Ramos (cell line): ENCODE measurements at regions not wholly inside any gene's neighbourhood (a gene's known extent, or its start where the extent isn't known, plus 50 kb on each side); places are given as distances from the start of the nearest gene placed in this dataset.

Experiments used
- in situ Hi-C: fragments of 300-500 bp; cut with MboI; formaldehyde crosslinking; loops from one replicate; pipeline ENCODE4 v1.14.3; 2022; ENCODE audit warnings: low sequenced_read_pairs; ENCODE audit not compliant: unreplicated experiment

- in situ Hi-C loops, result no loop called here
Observed at GRCh38 chr1:115428256-115428655, 90.2 kb upstream of the NGF start.

- in situ Hi-C loops, result no loop called here
Observed at GRCh38 chr1:115426956-115427355, 88.9 kb upstream of the NGF start.

GRCh38 chr1:115426231-115426771 lies 88.3 kb upstream of the NGF start:
- in situ Hi-C loops, result no loop called here

- in situ Hi-C loops, result no loop called here
Observed at GRCh38 chr1:115425442-115425841, 87.4 kb upstream of the NGF start.

GRCh38 chr1:115423776-115424175 lies 85.7 kb upstream of the NGF start:
- in situ Hi-C loops, result no loop called here

- in situ Hi-C loops, result no loop called here
Observed at GRCh38 chr1:115419571-115419970, 81.5 kb upstream of the NGF start.

DNA sequence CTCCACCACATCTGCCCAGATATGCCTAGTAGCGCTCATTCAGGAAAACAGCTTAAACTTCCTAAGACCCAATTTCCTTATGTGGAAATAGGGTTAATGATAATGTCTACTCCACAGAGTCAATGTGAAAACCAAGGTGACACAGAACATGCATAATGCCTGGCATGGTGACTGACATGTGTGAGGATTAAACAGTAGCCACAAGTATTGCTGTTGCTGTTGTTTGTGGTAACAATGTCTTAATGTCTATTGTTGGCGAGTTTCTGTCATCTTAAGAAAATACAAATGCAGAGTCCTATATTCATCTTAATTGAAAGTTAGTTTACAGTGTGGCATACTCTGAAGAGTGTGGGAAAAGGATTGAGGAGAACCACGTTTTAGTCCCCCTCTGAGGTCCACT lies 75.6 kb upstream of the NGF start:
- in situ Hi-C loops, result no loop called here

DNA sequence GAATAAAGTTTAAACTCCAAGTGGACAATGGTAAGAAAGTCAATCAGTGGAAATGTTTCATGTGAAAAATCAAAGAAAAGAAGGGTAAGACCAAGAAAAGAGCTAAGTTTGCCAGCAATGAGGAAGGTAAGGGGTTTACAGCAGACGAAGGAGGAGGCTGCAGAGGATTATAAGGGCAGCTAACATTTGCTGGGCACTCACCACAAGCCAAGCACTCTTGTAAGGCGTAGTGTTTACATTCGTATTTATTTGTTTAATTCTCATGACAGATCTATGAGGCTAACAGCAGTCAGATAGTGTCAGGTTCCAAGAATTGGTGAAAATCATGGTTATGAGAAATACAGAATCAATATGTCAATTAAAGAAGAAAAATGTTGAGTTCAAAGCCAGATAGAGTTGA lies 75.2 kb upstream of the NGF start:
- in situ Hi-C loops, result no loop called here

DNA sequence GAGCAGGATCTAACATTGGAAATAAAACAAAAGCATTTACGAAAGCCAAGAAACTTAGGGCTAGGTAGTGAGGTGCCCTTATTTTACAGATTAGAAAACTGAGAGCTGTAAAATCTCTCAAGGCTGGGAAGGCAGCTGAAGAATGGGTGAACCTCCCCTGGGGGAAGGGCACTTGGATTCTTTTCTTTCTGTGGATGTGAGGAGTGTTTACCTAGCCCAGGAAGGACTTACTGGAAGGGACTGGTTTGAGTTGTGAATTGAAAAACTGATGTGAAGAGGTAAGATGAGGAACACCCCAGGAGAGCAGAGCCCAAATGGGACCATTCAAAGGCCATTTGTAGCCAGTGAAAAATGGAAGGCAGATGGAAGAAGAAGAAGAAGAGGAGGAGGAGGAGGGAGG lies 74.7 kb upstream of the NGF start:
- in situ Hi-C loops, result no loop called here

DNA sequence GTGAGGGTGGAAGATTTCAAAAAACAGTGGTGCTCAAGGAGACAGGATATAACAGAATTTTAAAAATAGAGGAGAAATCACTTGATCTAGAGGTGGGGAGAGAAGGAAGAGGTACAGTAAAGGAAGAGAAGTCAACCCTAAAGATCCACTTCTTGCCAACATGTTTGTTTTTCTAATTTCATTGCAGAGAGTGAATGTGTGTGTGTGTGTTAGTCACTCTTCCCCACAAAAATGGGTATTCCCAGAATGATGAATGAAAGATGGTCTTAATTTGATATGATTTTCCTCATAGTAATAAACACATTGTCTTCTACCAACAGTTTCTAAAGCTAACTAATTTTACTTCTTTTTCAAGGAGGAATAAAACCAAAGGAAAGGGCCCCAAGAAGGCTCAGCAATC lies 74.2 kb upstream of the NGF start:
- in situ Hi-C loops, result no loop called here

- in situ Hi-C loops, result no loop called here
Observed at GRCh38 chr1:115411371-115412063, 73.5 kb upstream of the NGF start.

DNA sequence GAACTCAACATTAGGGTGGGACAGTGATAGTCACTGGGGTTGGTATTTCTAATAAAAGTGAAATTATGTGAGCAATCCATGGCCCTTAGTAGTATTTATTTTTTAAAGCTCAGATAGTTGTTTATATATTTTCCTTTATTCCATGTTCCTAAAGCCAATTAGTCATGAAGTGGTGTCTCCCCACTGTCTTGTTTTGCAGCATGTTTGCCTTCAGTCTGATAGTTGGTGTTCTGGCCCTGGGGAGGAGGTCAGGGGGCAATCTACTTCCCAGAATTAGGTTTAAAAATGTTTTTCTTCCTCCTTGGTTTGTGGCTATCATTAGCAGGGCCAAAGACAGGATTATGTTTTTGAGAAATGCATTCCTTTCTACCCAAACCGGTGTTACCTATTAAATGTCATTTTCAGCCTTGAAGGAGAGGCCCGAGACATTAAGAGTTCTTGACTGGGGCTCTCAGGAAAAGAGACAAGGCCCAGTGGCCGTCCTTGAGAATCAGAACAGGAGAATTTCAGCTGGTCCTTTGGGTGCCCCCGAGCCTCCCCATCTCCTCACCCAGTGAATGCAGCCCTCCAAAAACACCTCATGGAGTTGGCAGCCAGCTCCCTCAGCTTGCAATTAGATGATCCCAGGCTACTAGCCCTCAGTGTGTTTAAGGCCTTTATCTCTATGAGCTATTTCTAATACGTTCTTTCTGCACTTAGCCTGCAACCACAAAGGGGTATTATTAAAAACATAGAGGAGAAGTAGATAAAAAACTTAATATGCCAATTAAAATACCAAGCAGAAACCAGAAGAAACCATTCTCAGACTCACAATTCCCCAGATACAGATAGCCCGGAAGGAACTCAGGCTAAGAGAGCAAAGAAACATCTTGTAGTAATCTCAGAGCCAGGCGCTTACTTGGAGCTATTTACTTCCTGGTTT lies 71.3 kb upstream of the NGF start:
- in situ Hi-C loops, result no loop called here

DNA sequence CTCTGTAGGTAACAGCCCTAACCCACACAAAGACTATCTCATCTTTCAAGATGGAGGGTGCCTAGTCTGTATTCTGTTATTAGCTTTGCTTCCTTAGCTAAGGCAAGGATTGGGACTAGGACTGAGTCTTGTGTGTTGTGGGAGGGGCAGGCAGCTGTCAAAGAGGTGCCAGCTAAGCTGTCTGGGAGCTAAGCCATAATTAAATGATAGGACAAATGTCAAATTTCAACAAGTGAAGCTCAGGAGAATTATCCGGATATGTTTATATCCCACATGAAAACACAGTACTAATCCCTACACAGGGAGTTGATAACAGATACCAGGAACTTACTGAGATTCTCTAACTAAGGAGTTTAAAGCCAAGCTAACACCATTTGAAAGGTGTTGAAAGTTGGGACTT lies 70.5 kb upstream of the NGF start:
- in situ Hi-C loops, result no loop called here

DNA sequence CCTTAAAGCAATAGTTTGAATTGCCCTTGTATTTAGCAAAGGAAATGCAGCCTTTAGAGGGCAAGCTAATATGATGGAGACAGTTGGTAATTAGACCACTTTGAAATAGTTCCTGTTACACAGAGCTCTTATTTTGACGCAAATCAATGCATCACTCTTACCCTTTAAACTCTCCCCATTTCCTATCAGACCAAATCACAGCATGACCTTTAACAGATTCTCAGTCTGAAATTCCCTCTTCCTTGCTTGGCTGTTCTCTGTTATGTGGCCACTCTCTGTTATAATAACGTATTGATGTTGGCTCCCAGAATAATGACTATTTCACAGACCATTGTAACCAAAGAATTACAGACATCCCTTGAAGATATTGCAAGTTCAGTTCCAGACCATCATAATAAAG lies 66.9 kb upstream of the NGF start:
- in situ Hi-C loops, result no loop called here

GRCh38 chr1:115402753-115403184 lies 64.7 kb upstream of the NGF start:
- in situ Hi-C loops, result no loop called here

- in situ Hi-C loops, result no loop called here
Observed at GRCh38 chr1:115401676-115402075, 63.6 kb upstream of the NGF start.

GRCh38 chr1:115400891-115401290 lies 62.8 kb upstream of the NGF start:
- in situ Hi-C loops, result no loop called here

DNA sequence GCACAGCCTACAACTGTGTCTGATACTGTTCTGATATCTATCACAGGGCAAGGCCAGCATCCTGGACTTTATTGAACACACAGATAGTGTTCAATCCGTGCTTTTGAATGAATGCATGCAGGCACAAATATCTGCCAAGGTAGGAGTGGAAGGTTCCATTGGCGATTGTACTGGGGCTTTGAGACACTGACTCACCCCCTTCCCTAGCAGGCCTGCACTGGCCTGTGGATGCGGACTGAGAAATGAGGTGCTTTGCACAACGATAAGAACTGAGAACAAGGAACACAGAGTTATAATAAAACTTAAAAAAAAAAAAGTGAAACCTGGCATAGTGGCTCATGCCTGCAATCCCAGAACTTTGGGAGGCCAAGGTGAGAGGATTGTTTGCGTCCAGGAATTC lies 62.4 kb upstream of the NGF start:
- in situ Hi-C loops, result no loop called here

DNA sequence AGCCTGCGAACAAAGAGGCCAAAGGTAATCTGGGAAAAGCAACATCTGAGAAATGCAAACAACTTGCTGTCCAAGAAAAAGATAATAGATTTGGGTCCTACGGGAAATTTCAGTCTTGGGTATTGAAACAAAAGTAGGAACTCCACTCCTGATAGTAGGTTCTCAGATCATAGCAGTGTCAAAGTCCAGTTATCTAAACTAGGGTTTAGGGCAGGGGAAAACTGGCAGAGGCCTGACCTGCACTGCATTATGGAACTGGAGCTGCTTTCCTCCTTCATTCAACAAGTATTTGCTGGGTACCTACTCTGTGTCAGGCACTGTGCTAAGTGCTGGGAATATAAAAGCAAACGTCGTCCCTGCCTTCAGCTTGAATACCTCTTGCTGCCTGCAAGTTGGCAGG lies 60.7 kb upstream of the NGF start:
- in situ Hi-C loops, result no loop called here
